ENCODE measurements at regions not wholly inside any gene's neighbourhood (a gene's known extent, or its start where the extent isn't known, plus 50 kb on each side); places are given as distances from the start of the nearest gene placed in this dataset.

DNA sequence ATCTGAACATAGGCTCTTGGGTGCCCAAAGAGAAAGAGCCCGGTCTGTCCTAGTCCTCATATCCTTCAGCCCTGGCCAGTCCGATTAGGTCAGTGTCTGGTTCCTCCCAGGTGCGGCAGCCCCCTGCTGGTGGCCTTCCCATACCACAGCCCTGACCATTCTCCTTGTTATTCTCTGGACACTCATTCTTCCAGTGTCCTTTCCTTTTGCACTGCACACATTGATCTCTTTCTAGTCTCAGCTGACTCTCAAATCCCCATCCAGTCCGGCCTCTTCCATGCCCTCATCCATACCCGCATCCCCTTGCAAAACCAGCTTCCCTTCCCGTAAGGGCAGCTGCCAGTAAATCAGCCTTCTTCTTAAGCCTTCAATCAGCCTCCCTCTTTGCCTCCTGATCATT is 1316.3 kb downstream of the TMEM121 start:
- Histone ChIP-seq H3F3A (replicated peaks; ENCODE audit: low read depth) (no peaks in the 10 kb centered on the region), H3K79me2 (replicated peaks; ENCODE audit: insufficient read depth) (no peaks in the 10 kb centered on the region), H4K20me1 (replicated peaks; ENCODE audit: insufficient read depth) (no peaks in the 10 kb centered on the region), H3K27ac (ENCODE audit: low read depth) (no peak overlapping the region), H3K36me3 (ENCODE audit: insufficient read depth) (peaks cover 9% of the 10 kb centered on the region), H3K4me3 (no peak overlapping the region), H3K4me1 (ENCODE audit: insufficient read depth) (no peaks in the 10 kb centered on the region), H3K27me3 (ENCODE audit: insufficient read depth) (no peaks in the 10 kb centered on the region), H3K9me2 (ENCODE audit: insufficient read depth) (no peaks in the 10 kb centered on the region), H3K4me2 (no peak overlapping the region), H2AFZ (no peak overlapping the region)
- Mint-ChIP-seq H3K4me1 (no peaks in the 10 kb centered on the region), H3K36me3 (ENCODE audit: low read depth) (peaks cover 44% of the 10 kb centered on the region), H3K27me3 (ENCODE audit: insufficient read depth, low read depth, poor library complexity) (no peaks in the 10 kb centered on the region), H3K4me3 (no peak overlapping the region), H3K9me3 (peaks cover 98% of the 10 kb centered on the region), H3K27ac (no peak overlapping the region)
- no peak for DNase-seq (ENCODE audit: low spot score)
- TF ChIP-seq, protein P1, sequence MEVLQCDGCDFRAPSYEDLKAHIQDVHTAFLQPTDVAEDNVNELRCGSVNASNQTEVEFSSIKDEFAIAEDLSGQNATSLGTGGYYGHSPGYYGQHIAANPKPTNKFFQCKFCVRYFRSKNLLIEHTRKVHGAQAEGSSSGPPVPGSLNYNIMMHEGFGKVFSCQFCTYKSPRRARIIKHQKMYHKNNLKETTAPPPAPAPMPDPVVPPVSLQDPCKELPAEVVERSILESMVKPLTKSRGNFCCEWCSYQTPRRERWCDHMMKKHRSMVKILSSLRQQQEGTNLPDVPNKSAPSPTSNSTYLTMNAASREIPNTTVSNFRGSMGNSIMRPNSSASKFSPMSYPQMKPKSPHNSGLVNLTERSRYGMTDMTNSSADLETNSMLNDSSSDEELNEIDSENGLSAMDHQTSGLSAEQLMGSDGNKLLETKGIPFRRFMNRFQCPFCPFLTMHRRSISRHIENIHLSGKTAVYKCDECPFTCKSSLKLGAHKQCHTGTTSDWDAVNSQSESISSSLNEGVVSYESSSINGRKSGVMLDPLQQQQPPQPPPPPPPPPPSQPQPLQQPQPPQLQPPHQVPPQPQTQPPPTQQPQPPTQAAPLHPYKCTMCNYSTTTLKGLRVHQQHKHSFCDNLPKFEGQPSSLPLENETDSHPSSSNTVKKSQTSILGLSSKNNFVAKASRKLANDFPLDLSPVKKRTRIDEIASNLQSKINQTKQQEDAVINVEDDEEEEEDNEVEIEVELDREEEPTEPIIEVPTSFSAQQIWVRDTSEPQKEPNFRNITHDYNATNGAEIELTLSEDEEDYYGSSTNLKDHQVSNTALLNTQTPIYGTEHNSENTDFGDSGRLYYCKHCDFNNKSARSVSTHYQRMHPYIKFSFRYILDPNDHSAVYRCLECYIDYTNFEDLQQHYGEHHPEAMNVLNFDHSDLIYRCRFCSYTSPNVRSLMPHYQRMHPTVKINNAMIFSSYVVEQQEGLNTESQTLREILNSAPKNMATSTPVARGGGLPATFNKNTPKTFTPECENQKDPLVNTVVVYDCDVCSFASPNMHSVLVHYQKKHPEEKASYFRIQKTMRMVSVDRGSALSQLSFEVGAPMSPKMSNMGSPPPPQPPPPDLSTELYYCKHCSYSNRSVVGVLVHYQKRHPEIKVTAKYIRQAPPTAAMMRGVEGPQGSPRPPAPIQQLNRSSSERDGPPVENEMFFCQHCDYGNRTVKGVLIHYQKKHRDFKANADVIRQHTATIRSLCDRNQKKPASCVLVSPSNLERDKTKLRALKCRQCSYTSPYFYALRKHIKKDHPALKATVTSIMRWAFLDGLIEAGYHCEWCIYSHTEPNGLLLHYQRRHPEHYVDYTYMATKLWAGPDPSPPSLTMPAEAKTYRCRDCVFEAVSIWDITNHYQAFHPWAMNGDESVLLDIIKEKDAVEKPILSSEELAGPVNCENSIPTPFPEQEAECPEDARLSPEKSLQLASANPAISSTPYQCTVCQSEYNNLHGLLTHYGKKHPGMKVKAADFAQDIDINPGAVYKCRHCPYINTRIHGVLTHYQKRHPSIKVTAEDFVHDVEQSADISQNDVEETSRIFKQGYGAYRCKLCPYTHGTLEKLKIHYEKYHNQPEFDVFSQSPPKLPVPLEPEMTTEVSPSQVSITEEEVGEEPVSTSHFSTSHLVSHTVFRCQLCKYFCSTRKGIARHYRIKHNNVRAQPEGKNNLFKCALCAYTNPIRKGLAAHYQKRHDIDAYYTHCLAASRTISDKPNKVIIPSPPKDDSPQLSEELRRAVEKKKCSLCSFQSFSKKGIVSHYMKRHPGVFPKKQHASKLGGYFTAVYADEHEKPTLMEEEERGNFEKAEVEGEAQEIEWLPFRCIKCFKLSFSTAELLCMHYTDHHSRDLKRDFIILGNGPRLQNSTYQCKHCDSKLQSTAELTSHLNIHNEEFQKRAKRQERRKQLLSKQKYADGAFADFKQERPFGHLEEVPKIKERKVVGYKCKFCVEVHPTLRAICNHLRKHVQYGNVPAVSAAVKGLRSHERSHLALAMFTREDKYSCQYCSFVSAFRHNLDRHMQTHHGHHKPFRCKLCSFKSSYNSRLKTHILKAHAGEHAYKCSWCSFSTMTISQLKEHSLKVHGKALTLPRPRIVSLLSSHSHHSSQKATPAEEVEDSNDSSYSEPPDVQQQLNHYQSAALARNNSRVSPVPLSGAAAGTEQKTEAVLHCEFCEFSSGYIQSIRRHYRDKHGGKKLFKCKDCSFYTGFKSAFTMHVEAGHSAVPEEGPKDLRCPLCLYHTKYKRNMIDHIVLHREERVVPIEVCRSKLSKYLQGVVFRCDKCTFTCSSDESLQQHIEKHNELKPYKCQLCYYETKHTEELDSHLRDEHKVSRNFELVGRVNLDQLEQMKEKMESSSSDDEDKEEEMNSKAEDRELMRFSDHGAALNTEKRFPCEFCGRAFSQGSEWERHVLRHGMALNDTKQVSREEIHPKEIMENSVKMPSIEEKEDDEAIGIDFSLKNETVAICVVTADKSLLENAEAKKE (CRISPR knock-in tag; IDR thresholded peaks at IDR 0.05), result no peak
- TF ChIP-seq, protein P2, sequence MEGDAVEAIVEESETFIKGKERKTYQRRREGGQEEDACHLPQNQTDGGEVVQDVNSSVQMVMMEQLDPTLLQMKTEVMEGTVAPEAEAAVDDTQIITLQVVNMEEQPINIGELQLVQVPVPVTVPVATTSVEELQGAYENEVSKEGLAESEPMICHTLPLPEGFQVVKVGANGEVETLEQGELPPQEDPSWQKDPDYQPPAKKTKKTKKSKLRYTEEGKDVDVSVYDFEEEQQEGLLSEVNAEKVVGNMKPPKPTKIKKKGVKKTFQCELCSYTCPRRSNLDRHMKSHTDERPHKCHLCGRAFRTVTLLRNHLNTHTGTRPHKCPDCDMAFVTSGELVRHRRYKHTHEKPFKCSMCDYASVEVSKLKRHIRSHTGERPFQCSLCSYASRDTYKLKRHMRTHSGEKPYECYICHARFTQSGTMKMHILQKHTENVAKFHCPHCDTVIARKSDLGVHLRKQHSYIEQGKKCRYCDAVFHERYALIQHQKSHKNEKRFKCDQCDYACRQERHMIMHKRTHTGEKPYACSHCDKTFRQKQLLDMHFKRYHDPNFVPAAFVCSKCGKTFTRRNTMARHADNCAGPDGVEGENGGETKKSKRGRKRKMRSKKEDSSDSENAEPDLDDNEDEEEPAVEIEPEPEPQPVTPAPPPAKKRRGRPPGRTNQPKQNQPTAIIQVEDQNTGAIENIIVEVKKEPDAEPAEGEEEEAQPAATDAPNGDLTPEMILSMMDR (conservative IDR thresholded peaks at IDR 0.05; ENCODE audit: low read depth in 2 of 2), result no peak
- TF ChIP-seq EZH2phosphoT487 (IDR thresholded peaks at IDR 0.05; ENCODE audit: unreplicated experiment), result no peak
- no peak for TF ChIP-seq ZNF114 (CRISPR knock-in tag; IDR thresholded peaks at IDR 0.05)
- TF ChIP-seq NANOG (IDR thresholded peaks at IDR 0.05; ENCODE audit: borderline replicate concordance), result no peak
- TF ChIP-seq, protein P3, sequence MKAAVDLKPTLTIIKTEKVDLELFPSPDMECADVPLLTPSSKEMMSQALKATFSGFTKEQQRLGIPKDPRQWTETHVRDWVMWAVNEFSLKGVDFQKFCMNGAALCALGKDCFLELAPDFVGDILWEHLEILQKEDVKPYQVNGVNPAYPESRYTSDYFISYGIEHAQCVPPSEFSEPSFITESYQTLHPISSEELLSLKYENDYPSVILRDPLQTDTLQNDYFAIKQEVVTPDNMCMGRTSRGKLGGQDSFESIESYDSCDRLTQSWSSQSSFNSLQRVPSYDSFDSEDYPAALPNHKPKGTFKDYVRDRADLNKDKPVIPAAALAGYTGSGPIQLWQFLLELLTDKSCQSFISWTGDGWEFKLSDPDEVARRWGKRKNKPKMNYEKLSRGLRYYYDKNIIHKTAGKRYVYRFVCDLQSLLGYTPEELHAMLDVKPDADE (IDR thresholded peaks at IDR 0.05), result no peak
- no peak for TF ChIP-seq POLR2AphosphoS5 (IDR thresholded peaks at IDR 0.05; ENCODE audit: low read depth)
- TF ChIP-seq EZH2 (IDR thresholded peaks at IDR 0.05; ENCODE audit: low read depth, unreplicated experiment), result no peak
- no peak for TF ChIP-seq JUNB (IDR thresholded peaks at IDR 0.05; ENCODE audit: unreplicated experiment)
- TF ChIP-seq, protein P4, sequence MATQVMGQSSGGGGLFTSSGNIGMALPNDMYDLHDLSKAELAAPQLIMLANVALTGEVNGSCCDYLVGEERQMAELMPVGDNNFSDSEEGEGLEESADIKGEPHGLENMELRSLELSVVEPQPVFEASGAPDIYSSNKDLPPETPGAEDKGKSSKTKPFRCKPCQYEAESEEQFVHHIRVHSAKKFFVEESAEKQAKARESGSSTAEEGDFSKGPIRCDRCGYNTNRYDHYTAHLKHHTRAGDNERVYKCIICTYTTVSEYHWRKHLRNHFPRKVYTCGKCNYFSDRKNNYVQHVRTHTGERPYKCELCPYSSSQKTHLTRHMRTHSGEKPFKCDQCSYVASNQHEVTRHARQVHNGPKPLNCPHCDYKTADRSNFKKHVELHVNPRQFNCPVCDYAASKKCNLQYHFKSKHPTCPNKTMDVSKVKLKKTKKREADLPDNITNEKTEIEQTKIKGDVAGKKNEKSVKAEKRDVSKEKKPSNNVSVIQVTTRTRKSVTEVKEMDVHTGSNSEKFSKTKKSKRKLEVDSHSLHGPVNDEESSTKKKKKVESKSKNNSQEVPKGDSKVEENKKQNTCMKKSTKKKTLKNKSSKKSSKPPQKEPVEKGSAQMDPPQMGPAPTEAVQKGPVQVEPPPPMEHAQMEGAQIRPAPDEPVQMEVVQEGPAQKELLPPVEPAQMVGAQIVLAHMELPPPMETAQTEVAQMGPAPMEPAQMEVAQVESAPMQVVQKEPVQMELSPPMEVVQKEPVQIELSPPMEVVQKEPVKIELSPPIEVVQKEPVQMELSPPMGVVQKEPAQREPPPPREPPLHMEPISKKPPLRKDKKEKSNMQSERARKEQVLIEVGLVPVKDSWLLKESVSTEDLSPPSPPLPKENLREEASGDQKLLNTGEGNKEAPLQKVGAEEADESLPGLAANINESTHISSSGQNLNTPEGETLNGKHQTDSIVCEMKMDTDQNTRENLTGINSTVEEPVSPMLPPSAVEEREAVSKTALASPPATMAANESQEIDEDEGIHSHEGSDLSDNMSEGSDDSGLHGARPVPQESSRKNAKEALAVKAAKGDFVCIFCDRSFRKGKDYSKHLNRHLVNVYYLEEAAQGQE (IDR thresholded peaks at IDR 0.05; ENCODE audit: unreplicated experiment), result no peak
- TF ChIP-seq CREB1 (CRISPR knock-in tag; IDR thresholded peaks at IDR 0.05; ENCODE audit: low read depth), result no peak
- no peak for TF ChIP-seq STAT1 (IDR thresholded peaks at IDR 0.05; ENCODE audit: unreplicated experiment)
- TF ChIP-seq ZNF331 (CRISPR knock-in tag; IDR thresholded peaks at IDR 0.05; ENCODE audit: low read depth), result no peak
- no peak for ATAC-seq
